ENCODE measurements at regions not wholly inside any gene's neighbourhood (a gene's known extent, or its start where the extent isn't known, plus 50 kb on each side); places are given as distances from the start of the nearest gene placed in this dataset.

- no peak for DNase-seq (ENCODE audit: low read depth)
- no peak overlapping the region for H3K4me3 ChIP-seq (ENCODE audit: low read depth, low read length)
- TF ChIP-seq, protein P1, sequence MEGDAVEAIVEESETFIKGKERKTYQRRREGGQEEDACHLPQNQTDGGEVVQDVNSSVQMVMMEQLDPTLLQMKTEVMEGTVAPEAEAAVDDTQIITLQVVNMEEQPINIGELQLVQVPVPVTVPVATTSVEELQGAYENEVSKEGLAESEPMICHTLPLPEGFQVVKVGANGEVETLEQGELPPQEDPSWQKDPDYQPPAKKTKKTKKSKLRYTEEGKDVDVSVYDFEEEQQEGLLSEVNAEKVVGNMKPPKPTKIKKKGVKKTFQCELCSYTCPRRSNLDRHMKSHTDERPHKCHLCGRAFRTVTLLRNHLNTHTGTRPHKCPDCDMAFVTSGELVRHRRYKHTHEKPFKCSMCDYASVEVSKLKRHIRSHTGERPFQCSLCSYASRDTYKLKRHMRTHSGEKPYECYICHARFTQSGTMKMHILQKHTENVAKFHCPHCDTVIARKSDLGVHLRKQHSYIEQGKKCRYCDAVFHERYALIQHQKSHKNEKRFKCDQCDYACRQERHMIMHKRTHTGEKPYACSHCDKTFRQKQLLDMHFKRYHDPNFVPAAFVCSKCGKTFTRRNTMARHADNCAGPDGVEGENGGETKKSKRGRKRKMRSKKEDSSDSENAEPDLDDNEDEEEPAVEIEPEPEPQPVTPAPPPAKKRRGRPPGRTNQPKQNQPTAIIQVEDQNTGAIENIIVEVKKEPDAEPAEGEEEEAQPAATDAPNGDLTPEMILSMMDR (IDR thresholded peaks at IDR 0.05; ENCODE audit: low read depth, low read length, missing control alignments), result no peak
Measured at GRCh38 chrX:47710252-47710651, 51.3 kb upstream of the UXT start.
